Hematopoietic multipotent progenitor cell treated with erythropoietin and hydrocortisone succinate and interleukin-3 and kit ligand, for 4 days (in vitro differentiated cells): ENCODE measurements at regions not wholly inside any gene's neighbourhood (a gene's known extent, or its start where the extent isn't known, plus 50 kb on each side); places are given as distances from the start of the nearest gene placed in this dataset.

Experiments used
- DNase-seq: peaks from one replicate; pipeline ENCODE4 v3.0.0-alpha.2; 2015

GRCh38 chr1:87568911-87569310 lies 240.2 kb downstream of the LMO4 start:
- DNase-seq = no peak

GRCh38 chr1:87572008-87572407 lies 243.3 kb downstream of the LMO4 start:
- DNase-seq = no peak

- no peak for DNase-seq
Measured at GRCh38 chr1:87572891-87573290, 244.2 kb downstream of the LMO4 start.

GRCh38 chr1:87575528-87575927 lies 246.8 kb downstream of the LMO4 start:
- DNase-seq = no peak

GRCh38 chr1:87578464-87578863 lies 249.8 kb downstream of the LMO4 start:
- no peak for DNase-seq

- DNase-seq = no peak
Measured at GRCh38 chr1:87583459-87583858, 254.8 kb downstream of the LMO4 start.

- DNase-seq = no peak
Measured at GRCh38 chr1:87584586-87584985, 255.9 kb downstream of the LMO4 start.

- no peak for DNase-seq
Measured at GRCh38 chr1:87586501-87586900, 257.8 kb downstream of the LMO4 start.

- peak; percentile 5 for DNase-seq
Measured at GRCh38 chr1:87588495-87588894, 259.8 kb downstream of the LMO4 start.

- no peak for DNase-seq
Measured at GRCh38 chr1:87591492-87591891, 262.8 kb downstream of the LMO4 start.

GRCh38 chr1:87592156-87592555 lies 263.5 kb downstream of the LMO4 start:
- DNase-seq = no peak

- peak; percentile 24 for DNase-seq
Measured at GRCh38 chr1:87594736-87595383, 266.2 kb downstream of the LMO4 start.

GRCh38 chr1:87595384-87595781 lies 266.7 kb downstream of the LMO4 start:
- no peak for DNase-seq

GRCh38 chr1:87598429-87598828 lies 269.7 kb downstream of the LMO4 start:
- peak; percentile 17 for DNase-seq

- DNase-seq = no peak
Measured at GRCh38 chr1:87599569-87599968, 270.9 kb downstream of the LMO4 start.

- no peak for DNase-seq
Measured at GRCh38 chr1:87600055-87600850, 271.6 kb downstream of the LMO4 start.

- DNase-seq = no peak
Measured at GRCh38 chr1:87600854-87601253, 272.2 kb downstream of the LMO4 start.

GRCh38 chr1:87603626-87604025 lies 274.9 kb downstream of the LMO4 start:
- no peak for DNase-seq

- no peak for DNase-seq
Measured at GRCh38 chr1:87612956-87613355, 284.3 kb downstream of the LMO4 start.

- DNase-seq = no peak
Measured at GRCh38 chr1:87615491-87615890, 286.8 kb downstream of the LMO4 start.

GRCh38 chr1:87615901-87616300 lies 287.2 kb downstream of the LMO4 start:
- DNase-seq = no peak

GRCh38 chr1:87620807-87621206 lies 292.1 kb downstream of the LMO4 start:
- DNase-seq = no peak

GRCh38 chr1:87629673-87630072 lies 301.0 kb downstream of the LMO4 start:
- no peak for DNase-seq

- DNase-seq = no peak
Measured at GRCh38 chr1:87632232-87632631, 303.6 kb downstream of the LMO4 start.
